GM18517 (cell line): ENCODE measurements at regions not wholly inside any gene's neighbourhood (a gene's known extent, or its start where the extent isn't known, plus 50 kb on each side); places are given as distances from the start of the nearest gene placed in this dataset.
"Not testable (repeated sequence)": the region's sequence is repeated elsewhere in the genome, so short reads cannot be mapped to it uniquely, and the experiment has no call there.

Source experiments
- ATAC-seq: cut with Tn5 transposase; IDR thresholded peaks from one replicate; pipeline ENCODE4 v1.9.1; 2021; ENCODE audit warnings: mild to moderate bottlenecking, moderate library complexity; ENCODE audit not compliant: unreplicated experiment

- ATAC-seq: no peak
Observed at GRCh38 chr6:145539831-145540230, 195.5 kb downstream of the EPM2A start.

- no peak for ATAC-seq
Observed at GRCh38 chr6:145540741-145541140, 194.6 kb downstream of the EPM2A start.

- ATAC-seq: no peak
Observed at GRCh38 chr6:145544041-145544440, 191.3 kb downstream of the EPM2A start.

- no peak for ATAC-seq
Observed at GRCh38 chr6:145544514-145544913, 190.8 kb downstream of the EPM2A start.

- ATAC-seq: no peak
Observed at GRCh38 chr6:145546265-145546664, 189.1 kb downstream of the EPM2A start.

- ATAC-seq: no peak
Observed at GRCh38 chr6:145547594-145548335, 187.6 kb downstream of the EPM2A start.

- no peak for ATAC-seq
Observed at GRCh38 chr6:145548933-145549648, 186.2 kb downstream of the EPM2A start.

DNA sequence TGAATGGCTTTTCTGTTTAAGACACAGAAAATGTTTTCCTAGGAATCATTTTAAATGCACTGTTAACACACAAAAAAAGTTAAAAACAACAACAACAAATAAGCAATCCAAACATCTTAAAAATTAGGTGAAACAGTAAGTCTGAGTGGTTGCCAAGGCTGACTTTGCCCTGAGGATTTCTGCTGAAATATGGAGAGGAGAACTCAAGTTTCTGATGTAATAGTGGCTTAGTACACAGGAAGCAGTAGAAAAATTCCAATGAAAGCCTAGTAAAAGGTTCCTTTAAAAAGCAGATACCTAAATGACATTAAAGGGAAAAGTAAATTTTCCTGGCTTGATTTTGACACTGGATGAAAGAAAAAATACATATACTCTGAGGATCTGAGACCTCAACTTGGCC, 184.2 kb downstream of the EPM2A start:
- ATAC-seq: no peak

DNA sequence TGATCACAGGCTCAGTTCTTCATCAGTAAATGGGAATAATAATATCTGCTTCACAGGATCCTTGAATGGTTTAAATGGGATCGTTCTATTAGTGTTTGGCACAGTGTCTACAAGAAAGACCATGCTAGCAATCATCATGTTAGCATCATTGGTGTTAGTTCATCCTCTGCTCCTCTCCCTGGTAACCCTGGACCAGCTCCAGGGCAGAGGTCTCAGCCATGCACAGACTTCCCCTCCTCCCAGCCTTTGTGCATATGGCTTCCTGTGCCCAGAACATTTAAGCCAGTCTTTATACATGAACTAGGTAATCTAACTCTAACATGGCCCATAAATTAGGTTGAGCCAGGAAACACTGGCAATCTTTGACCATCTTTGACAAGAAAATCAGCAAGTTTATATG, 180.2 kb downstream of the EPM2A start:
- no peak for ATAC-seq

DNA sequence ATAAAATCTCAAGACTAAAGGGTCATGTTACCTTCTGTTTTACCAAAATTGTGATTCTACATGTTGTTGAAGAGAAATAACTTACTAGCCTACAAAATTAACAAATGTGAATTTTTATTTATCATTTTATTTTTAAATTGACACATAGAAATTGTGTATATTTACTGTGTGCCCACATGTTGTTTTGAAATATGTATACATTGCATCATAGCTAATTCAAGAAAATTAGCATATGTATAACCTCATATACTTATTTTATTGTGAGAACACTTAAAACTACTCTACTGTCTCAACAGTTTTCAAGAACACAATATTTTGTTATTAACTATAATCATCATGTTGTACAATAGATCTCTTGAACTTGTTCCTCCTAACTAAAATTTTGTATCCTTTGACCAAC, 177.8 kb downstream of the EPM2A start:
- no peak for ATAC-seq

- no peak for ATAC-seq
Observed at GRCh38 chr6:145559836-145560235, 175.5 kb downstream of the EPM2A start.

- ATAC-seq: no peak
Observed at GRCh38 chr6:145561095-145562072, 173.9 kb downstream of the EPM2A start.

DNA sequence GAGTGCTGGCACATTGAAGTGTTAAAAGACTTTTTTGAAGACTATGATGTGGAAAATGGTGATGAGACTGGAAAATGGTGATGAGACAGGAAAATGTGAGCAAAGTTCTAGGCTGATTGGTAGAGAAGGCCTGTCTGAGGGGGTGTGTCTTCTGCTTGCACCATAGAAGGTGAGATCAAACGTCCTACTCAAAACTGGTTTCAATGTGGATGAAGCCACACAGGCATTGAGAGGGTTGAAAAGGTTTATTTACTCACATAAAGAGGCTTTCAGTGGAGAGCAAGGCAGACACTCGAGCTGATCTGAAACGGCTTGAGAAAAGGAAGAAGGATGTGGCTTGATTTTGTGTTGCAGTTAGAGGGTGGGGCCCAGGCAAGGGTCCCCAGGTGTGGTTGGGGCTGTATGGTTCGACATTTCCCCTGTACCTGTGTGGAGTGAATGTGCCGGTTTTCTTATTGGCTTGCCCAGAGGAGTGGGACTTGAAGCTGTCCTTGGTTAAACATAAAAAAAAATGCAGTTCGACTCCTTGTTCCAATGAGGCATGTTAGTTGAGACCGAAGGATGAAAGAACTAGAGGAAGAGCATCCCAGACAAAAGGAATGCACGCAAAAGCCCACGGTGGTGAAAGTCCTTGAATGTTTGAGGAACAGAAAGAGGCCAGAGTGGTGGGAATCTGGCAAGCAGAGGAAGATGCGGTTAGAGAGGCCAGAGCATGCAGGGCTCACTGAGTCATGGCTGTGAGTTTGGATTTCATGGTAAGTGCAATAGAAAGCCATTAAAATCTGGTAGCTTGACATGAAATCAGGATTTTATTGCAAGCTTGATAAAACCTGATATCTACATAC, 172.3 kb downstream of the EPM2A start:
- no peak for ATAC-seq

GRCh38 chr6:145564553-145564952, 170.8 kb downstream of the EPM2A start:
- no peak for ATAC-seq

DNA sequence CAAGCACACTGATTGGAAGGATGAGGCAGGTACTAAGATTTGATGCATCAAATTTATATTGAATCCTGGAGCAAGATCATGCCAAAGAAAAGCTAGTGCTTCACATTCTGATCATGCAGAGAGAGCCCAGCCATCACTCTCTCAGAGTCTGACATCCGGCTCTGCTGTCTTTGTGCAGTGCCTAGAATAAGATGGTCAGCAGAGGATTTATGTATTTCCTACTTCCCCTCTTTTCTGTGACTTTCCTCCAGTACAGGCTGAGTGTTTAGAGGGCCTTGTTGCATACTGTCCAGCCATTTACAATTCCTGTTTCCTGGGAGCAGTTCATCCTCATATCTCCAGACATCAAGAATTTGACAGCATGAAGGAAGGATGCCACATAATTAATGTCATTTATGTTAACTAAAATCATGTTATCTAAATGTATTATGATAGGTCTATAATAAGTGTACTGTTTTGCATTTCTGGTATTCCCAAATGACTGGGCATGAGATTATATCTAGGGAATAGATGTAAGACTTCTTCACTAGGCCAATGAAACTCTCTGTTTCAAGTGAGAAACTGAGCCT, 167.6 kb downstream of the EPM2A start:
- ATAC-seq: no peak

- ATAC-seq: no peak
Observed at GRCh38 chr6:145569140-145569539, 166.2 kb downstream of the EPM2A start.

DNA sequence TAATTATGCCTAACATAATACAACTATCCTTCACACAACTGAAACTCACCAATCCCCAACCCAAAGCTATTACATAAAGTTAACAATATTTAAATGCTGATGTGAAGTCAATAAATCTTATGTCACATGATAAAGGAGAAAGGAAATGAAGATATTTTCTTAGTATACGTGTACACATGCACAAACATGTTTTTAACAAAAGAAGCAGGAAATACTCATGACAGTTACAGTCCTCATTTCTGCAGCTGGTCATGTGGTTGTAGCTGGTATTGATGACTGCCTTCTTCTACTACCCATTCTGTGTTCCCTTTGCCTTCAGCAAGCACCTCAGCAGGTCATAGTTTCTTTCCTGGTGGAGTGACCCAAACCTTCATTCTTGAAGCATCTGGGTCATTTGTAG, 165.0 kb downstream of the EPM2A start:
- not testable (repeated sequence) for ATAC-seq

DNA sequence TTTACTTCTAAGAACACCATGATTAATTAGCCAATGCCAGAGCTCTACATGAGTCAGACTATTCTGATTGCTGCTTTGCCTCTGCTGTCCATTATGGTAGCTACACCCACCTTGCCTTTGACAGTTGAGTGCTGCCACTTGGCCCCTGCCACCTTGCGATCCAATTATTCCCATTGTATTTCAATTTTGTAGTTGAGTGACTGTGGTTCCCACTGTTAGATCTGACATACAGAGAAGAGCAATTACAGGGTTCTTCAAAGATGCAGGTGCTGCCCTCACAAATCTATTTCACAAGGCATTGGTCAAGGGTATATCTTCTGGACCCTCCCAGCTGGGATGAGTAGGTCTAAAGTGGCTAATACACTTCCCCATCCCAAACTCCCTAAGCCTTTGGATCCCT, 161.1 kb downstream of the EPM2A start:
- not testable (repeated sequence) for ATAC-seq
